Retina (tissue), 1 donor: ENCODE measurements at regions not wholly inside any gene's neighbourhood (a gene's known extent, or its start where the extent isn't known, plus 50 kb on each side); places are given as distances from the start of the nearest gene placed in this dataset.

Experiments used
- DNase-seq: peaks from one replicate; pipeline ENCODE4 v3.0.0-alpha.2; 2016

DNA sequence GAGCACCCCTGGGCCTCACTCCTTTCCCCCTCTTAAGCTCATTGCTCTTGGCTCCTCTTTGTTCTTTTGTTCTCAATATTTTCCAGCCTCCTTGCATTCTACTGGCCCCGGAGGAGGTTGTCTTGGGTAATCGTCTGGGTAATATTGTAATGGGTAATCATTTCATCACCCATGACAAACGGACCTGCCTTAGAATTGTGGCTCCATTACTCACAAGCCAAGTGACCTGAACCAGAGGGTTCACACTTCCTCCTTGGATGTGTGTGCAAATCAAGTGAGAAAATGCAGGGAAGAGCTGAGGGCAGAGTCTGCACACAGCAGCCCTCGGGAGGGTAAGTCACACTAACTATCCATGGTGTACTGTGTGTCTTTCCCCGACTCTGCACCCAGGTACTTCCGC, 305.0 kb downstream of the BUD13 start:
- DNase-seq, result no peak

DNA sequence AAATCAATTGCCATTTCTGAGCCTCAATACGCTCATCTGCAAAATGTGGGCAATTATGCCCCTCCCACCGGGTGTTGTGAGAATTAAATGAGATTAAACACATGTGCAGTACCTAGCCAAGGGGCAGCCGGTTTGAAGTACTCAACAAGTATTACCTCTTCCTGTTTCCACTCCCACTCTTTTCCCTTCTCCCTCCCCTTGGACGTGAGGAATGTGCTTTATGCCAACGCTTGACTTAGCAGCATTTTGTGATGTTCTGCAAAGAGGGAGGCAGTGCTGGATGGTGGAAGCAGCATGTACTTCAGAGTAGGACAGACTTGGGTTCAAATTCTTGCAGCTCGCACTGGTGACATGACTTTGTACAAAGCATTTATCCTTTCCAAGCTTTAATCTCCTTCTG, 306.0 kb downstream of the BUD13 start:
- no peak for DNase-seq

DNA sequence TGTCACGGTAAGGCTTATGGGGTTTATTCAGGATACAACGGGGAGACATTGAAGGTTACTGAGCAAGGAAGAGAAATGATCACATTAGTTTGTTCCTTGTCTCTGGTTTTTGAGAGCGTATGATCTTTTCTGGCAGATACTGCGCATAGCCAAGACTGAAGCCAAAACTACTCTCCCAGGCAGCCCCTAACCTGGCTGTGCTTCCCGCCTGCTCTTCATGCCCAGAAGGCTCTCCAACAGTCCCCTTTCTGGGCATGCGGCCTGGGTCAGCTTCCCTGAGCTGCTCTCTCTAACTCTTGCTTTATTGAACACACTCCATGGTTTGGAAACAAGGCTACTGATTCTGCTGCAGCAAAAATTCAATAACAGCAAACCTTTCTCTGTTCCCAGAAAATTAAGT, 306.6 kb downstream of the BUD13 start:
- DNase-seq, result no peak

DNA sequence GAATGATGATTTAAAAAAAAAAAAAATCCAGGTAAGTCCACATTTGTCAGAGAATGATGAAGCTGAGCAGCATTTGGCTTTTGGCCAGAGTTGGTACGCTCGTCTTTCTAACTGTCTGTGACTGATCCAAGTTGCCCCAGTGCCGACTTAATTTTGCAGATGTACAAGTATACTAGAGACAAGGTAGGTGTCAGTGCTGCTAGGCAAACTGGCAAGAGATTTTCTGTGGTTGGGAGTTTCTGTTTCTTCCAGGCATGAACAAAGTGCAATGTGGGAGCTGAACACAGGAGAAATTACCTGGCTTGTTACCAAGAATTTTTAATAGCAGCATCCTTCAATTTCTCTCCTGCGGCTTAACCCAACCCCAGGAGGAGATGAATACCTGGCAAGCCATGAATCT, 307.7 kb downstream of the BUD13 start:
- DNase-seq, result no peak

DNA sequence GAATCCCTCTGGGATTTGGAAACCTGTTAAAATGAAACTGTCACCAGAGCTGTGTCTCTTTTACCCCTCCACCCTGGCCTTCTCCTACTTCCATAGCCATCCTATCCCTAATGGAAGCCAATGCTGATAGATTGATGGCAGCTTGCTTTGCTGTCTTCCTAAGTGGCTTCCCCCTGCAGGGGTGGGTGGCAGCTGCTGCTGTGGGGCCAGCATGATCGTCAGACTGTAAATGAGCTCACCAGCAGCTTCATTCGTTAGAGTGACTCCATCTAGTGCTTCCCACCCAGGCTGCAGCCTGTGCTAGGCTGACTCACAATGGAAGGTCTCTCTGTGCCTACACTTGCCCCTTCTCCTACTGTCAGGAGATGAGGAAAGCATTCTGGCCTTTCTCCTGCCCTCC, 311.0 kb downstream of the BUD13 start:
- DNase-seq, result peak; percentile 68

DNA sequence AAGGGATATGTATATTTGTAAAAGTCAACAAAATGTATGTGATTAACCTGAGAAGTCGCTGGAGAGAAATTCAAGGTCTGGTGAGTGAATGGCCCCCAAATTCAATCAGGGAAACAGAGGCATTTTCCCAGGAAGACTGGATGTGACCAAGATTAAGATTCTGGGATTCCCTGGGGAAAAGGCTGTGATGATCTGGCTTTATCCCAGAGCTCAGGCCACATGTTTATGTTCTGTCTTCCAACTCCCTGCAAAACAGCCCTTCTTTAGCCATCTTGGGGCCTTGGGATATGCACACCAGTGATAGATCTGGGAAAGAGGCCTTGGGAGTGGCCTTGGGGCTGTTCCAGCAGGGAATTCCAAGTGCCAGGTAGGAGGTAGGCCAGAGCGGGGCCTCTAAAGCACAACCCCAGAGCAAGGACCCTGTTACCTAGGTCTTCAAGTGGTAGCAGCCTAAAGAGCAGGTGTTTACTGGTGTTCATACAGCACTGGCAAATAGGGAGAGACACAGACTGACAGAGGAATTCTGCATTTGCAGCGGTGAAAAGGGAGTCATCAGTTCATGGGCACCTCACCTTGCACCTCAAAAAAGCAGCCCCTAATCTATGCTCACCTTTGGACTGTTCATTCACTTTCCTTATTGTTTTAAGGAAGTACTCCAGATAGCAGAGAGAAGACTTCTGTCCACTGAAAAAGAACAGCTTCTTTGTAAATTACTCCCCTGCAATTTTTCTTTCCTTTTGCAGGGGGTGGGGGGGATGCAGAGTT, 312.4 kb downstream of the BUD13 start:
- no peak for DNase-seq

DNA sequence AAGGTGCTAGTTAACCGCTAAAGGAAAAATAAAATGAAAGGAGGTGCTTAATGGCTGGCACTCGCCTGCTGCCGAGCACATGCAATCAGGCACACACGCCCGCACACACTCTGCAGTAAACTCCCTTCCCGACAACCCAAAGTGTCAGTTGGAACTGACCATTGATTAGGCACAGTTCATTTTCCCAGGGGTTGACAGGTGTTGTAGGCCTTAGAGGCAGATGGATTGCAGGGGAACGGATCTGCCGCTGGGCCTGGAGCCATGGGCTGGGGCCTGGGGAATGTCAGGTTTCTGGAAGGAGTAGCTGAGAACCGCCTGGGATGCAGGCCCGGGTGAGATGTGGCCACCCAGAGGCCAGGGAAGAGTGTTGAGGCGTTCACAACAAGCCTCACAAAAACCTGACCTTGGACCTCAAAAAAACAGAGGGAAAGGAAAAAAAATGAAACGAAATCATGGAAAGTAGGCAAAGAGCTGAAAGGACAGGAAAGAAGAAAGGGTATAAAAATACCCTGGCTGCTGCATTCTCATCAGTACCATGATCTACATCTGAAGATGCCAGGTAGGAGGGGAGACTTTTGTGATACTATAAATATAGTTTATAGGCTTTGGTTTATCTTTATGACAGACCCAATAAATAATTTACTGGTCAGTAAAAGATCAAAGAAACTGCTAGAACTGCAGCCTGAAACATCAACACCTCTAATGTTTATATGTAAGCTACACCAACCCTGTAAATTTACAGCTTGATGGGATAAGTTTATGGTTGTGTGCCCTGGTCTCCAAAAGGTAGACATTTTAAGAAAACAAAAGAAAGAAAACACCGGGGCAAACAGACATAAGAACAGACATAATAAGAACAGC, 313.4 kb downstream of the BUD13 start:
- peak; percentile 27 for DNase-seq

DNA sequence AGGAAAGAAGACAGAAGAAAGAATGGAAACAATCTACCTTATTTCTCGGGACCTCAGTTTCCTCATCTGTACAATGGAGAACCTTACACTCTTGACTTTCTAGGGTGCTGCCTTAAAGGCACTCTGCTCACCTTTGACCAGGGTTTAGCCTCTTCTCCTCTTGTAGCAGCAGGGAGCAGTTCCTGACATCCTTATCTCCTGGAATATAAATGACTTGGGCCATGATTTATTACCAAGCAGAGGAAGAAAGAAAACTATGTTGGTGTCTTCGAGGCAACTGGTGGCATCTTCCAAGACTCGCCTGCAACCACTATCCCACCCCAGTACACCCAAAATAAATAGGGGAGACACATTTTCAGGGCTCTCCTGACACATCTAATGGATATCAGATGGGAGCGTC, 314.2 kb downstream of the BUD13 start:
- DNase-seq, result no peak

DNA sequence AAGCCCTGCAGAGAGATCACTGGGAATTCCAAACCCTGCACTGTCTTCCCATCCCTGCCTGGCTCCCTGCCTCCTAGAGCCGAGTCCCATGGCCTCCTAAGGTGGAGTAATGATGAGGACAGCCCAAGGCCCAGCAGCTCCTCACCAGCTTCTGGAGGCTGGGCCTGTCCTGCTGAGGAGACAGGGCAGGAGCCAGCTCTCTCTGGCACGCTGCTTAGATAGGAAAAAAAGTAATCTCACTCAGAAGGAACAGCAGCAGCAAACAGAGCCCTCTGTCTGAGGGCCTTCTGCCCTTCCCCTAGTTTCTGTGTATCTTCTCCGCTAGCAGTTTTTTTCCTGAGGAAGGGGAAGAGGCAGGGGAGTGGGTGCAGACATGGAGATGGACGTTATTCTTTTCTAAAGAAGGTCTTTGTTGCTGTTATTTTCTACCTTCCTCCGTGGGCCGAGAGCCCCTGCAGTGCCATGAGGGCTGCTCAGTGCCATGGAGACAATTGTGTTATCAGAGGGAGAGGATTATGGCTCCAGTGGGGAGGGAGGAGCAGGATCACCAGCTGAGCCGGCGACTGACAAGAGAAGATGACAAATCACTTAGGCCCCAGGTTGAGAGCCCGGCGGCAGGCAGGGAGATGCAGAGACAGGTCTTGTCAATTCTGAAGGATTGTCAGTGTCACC, 315.3 kb downstream of the BUD13 start:
- DNase-seq, result peak; percentile 76

DNA sequence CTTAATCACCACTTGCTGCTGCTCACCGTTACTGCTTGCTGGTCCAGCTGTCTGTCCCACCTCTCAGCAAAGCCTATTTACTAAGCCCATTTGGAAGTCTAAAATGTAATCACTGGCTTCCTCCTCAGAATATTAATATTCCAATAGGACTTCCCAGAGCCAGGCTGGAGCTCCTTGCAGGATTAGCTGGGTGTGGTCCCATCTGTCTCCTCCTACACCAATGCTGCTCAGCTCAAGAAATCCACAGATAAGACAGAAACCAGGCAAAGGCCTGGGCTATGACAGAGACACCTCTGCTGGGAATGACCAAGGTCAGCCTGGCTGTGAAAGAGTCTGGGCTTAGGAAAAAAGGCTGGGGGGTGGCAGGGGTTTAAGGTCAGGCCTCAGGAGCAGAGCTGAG, 317.8 kb downstream of the BUD13 start:
- DNase-seq, result no peak

DNA sequence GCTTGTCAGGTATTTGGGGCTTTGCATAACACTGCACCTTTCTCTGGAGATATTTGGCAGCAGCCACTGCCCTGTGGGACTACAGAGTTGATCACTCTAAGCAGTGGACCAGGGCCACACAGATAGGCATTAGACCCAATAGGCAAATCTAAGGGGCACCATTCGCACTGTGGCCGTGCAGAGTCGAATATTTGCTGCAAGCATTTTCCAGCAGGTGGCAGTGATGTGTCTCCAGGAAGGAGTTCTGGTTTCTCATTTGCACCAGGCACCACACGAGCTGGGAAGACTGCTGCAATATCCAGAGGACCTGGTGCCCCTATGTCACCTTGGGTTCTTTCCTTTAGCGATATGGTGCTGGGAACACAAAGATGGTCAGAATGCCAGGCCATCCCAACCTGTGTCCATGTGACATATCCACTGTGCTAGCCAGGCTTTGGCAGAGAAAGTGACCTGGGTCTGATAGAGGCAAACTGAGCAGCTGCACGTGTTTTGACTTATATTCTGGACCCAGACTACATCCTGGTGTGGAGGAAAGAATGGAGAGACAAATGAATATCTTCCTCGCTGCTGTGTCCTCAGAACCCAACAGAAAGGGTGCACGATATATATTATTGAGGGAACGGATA, 318.7 kb downstream of the BUD13 start:
- DNase-seq, result peak; percentile 47

DNA sequence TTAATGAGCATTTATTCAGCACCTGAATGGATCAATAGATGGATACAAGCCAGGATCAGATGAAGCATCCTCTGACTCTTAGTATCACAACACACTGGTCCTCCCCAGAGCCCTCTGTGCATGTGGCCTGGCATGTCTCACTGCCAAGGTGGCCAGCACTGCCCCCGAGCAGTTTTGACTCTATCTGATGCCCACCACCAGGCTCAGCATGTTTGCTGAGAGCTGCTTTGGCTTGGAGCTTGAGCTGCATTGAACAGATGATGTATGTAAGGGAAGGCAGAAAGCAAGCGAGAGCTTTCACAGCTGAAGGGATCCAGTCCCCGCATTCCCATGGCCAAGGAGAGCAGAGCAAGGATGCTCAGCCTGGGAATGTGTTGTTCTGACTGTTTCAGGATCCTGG, 320.3 kb downstream of the BUD13 start:
- DNase-seq, result no peak

DNA sequence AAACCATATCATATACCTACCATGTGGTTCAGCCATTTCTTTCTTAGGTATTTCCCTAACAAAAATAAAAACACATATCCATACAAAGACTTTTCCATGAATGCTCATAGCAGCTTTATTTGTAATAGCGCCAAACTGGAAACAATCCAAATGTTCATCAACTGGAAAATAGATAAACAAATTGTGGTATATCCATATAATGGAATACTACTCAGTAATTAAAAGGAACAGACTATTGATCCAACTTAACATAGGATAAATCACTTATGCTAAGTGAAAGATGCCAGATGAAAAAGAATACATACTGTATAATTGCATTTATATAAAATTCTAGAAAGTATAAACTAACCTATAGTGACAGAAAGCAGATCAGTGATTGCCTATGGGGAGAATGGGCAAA, 323.3 kb downstream of the BUD13 start:
- no peak for DNase-seq

DNA sequence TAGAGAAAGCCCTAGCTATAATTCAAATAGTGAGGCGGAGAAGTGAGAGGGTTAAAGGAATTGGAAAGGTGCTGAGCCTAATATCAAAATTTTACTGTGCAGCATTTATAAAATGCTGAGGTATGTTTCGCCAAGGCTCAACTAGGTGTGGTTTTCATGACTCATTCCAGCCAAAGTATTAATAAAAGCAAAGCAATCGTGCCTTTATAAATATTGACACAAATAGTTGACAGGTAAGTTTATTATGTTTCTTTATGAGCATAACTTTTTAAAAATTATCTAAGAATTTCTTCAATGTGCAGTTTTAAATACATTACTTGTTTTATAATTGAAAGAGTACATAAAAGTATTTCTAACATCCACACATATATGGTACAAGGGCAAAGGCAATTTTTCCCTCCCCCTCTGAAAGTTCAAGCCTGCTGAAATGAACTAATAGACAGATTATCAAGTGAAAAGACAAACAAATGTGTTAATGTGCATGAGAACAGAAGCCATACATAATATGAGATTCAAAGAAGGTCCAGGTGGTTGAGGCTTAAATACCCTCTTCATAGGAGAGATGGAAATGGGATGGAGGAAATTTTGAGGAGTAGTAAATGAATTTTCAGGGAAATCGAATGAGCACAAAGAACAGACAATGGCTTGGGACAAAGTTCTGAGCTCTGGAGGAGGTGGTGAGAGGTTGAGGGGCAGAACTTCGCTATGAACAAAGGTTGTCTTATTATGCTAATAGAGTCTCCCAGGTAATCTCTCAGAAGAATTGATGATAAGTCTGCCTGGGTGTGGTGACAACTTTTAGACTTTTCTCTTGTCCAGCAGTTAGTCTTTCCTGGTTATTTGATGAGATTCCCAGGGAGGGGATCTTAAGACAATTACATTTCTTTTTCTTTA, 326.5 kb downstream of the BUD13 start:
- no peak for DNase-seq

DNA sequence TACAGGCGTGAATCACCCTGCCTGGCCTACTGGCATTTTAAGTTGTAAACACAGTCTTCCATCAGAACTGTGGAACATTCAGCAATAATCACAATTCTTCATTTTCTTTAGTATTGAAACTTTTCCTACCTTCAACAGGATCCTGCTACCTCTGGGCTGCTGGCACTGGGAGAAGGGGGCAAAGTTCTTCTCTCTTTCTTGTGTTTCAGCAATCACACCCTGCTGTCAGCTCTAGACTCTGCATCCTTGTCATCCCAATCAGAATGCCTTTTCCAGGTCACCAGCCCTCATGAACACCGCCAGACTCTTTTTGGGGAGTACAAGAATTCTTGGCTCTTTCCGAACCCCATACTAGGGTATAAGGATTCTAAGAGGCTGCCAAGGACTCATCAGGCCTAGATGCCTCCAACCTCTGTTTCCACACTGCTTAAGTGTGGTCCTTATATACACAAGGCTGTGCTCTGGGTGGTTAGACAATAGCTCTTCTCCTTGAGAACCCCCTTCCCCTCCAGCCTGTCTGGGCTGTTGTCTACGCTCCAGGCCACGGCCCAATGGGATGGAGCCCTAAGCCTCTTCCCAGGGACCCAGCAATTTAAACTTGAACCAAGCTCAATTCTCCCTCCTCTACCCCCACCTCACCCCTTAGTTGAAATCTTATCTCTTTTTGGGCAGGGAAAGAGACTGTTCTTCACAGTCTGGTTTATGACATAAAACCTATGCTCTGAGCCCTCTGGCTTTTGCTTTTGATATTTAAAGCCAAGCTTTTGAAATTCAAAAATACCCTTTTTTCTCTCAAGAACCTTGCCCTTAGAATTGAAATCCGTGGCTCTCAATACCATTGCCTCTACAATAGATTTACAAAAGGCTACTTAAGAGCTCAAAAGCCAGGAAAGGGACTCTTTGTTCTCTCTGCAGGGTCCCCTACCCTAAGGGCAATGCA, 327.4 kb downstream of the BUD13 start:
- no peak for DNase-seq

DNA sequence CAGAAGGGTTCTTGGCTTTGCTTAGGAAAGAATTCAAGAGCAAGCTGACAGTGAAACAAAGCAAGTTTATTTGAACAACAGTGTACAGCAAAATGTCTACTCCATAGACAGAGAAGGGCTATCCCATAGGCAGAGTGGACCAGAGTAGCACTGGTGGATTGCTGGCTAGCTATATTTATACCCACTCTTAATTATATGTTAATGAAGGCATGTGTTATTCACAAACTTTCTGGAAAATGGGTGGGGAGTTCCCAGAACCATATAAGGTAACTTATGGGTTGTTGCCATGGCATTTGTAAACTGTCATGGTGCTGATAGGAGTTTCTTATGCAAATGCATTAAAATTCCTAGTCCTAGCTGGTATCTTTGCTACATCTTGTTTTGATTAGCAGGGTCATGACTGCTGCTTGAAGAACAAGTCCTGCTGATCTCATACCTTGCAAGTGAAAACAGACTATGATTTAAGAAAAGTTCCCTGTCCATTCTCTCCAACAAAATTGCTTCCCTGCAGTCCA, 330.5 kb downstream of the BUD13 start:
- no peak for DNase-seq

DNA sequence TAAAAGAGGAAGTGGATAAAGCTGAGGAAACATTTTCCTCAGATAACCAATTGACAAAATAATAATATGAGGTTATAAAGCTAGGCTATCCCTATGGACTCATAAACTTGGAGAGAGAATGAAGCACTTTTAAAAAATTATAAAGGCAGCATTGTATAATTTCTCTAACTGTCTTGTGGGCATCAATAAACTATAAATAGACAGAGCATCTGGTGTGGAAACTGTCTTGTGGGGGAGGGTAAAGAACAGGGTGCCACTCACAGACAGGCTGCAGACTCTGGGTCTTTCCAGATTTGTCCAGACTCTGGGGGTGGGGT, 333.5 kb downstream of the BUD13 start:
- DNase-seq, result no peak

DNA sequence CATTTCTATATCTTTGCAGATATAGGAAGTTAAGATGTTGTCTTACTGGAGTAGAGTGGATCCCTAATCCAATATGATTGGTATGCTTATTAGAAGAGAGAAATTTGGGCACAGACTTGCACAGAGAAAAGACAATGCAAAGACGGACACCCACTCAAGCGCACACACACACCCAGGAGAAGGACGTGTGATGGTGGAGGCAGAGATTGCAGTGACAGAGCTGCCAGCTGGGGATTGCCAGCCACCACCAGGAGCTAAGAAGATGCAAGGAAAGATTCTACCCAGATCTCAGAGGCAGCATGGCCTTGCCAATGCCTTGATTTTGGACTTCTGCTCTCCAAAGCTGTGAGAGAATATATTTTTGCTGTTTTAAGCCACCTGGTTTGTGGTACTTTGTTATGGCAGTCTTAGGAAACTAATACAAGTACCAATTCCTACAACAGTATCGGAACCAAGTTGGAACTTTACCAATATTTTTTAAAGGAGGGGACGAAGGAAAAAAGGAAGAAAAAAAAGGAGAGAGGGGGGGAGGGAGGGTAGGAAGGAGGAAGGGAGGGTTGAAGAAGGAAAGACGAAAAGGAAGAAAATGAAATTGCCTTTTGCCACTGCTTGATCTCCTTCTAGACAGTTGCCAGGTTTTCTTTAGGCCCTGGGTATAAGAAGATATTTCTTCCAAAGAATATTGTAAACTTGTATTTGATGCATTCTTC, 334.0 kb downstream of the BUD13 start:
- no peak for DNase-seq

DNA sequence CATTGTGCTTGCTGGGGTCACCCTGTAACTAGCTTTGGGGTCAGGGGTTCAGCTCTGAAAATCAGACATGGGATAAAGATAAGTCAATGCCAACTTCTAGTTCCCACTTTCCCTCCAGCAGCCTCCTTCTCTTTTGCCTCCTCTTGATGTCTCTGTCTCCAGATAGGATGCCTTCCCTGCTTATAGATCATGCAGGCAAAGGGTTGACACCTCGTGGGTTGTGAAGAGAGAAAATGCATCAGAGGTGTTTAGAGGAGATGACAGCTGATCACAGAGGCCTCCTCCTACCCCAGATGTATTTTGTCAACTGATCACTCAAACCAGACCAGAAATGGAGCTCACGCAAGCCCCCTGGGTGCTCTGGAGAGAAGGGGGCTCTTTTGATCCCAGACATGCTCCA, 337.8 kb downstream of the BUD13 start:
- DNase-seq, result no peak

DNA sequence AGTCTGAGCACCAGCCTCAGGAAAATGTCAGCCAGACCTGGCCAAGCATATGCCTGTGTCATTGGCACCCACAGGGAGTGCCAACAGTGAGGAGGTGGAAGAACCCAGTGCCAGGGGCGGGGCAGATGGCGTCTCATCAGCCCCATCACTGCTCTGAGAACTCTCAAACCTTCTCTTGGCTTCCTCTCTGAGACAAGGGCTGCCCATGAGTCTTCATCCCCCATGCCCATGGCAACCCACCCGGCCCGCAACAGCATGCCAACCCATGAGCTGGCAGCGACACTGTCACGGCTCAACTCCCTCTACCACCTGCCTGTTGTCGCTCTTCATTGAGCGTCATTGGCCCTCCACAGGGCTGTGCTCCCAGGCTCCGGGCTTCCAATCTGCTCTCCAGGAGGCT, 340.5 kb downstream of the BUD13 start:
- DNase-seq, result no peak
